H1 (cell line): ENCODE measurements at regions not wholly inside any gene's neighbourhood (a gene's known extent, or its start where the extent isn't known, plus 50 kb on each side); places are given as distances from the start of the nearest gene placed in this dataset.

ENCODE experiments used
- EGR1 ChIP-seq: IDR thresholded peaks from 2 replicates; pipeline ENCODE4 v1.6.1; 2011; ENCODE audit warnings: low read depth, low read length, borderline replicate concordance
- EZH2 ChIP-seq: fragments of 200-600 bp; sonication (generic); IDR thresholded peaks from 2 replicates; pipeline ENCODE4 v1.7.1; 2012; ENCODE audit warnings: low read depth, mild to moderate bottlenecking, moderate library complexity, low read length, inconsistent platforms; ENCODE audit not compliant: severe bottlenecking
- POLR2A ChIP-seq, 2 experiments: IDR thresholded peaks; 1 replicate in 1 of 2; 2 replicates in 1 of 2; pipeline ENCODE4 v1.6.1; 2011; ENCODE audit warnings: low read depth in 2 of 2, low read length in 2 of 2, mild to moderate bottlenecking in 2 of 2; ENCODE audit errors: control extremely low read depth in 1 of 2
- POLR2AphosphoS5 ChIP-seq: IDR thresholded peaks from 2 replicates; pipeline ENCODE4 v1.6.1; 2011; ENCODE audit warnings: low read depth, low read length
- POU5F1 ChIP-seq: IDR thresholded peaks from 2 replicates; pipeline ENCODE4 v1.6.1; 2011; ENCODE audit warnings: low read depth, mild to moderate bottlenecking, low read length, moderate library complexity
- RAD21 ChIP-seq, 2 experiments: IDR thresholded peaks in 1 of 2; conservative IDR thresholded peaks in 1 of 2; 2 replicates each; pipeline ENCODE4 v1.6.1; 2011; ENCODE audit warnings: low read depth in 2 of 2, low read length in 2 of 2, improper control_type of control experiment in 1 of 2, inconsistent platforms in 1 of 2, mild to moderate bottlenecking in 1 of 2, moderate library complexity in 1 of 2
- RFX5 ChIP-seq: IDR thresholded peaks from 2 replicates; pipeline ENCODE4 v1.6.1; 2011; ENCODE audit warnings: low read depth, low read length, improper control_type of control experiment, borderline replicate concordance
- SUZ12 ChIP-seq: fragments of 200-600 bp; sonication (generic); IDR thresholded peaks from 2 replicates; pipeline ENCODE4 v1.6.1; 2012; ENCODE audit warnings: mild to moderate bottlenecking, inconsistent platforms, low read length, moderate library complexity, mixed read lengths
- TCF12 ChIP-seq: IDR thresholded peaks from 2 replicates; pipeline ENCODE4 v1.6.1; 2011; ENCODE audit warnings: low read depth, mild to moderate bottlenecking, low read length
- YY1 ChIP-seq: IDR thresholded peaks from 2 replicates; pipeline ENCODE4 v1.6.1; 2011; ENCODE audit warnings: low read depth, mild to moderate bottlenecking, low read length
- TF ChIP-seq, protein P1 (sequence below), 3 experiments: IDR thresholded peaks; 1 replicate in 2 of 3; 2 replicates in 1 of 3; pipeline versions ENCODE4 v1.5.1 to v1.6.1; 2011; ENCODE audit warnings: low read length in 3 of 3, mild to moderate bottlenecking in 3 of 3, inconsistent platforms in 2 of 3, low read depth in 1 of 3, moderate library complexity in 1 of 3; ENCODE audit not compliant: insufficient read depth in 1 of 3; ENCODE audit errors: control extremely low read depth in 1 of 3
- TF ChIP-seq, protein P2 (sequence below): IDR thresholded peaks from 2 replicates; pipeline ENCODE4 v1.6.1; 2012; ENCODE audit warnings: inconsistent platforms

DNA sequence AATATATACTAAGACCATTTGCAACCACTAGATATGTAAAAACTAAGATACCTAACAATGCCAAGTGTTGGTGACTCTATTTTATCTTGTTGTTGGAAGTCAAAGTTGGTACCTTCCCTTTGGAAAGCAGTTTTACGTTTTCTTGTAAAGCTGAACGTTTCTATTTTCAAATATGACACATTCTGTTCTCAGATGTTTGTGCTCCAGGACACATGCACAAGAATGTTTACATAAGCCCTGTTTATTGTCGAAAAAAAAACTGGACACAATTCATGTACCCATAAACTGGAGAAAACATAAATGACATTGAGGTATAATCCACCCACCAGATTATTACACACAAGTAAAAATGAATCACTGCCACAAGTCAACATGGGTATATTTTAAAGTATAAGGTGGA is 967.4 kb downstream of the BCL11B start:
- TF ChIP-seq EZH2 (no peak), RAD21 (IDR thresholded peaks at IDR 0.05 in 1 of 2, conservative IDR thresholded peaks at IDR 0.05 in 1 of 2; ENCODE audit: low read depth in 2 of 2, low read length in 2 of 2) (no peak), POLR2AphosphoS5 (no peak), POLR2A (IDR thresholded peaks at IDR 0.05; ENCODE audit: control extremely low read depth in 1 of 2, low read depth in 2 of 2, low read length in 2 of 2) (no peak), SUZ12 (no peak), TCF12 (no peak), RFX5 (no peak), POU5F1 (no peak), EGR1 (no peak), YY1 (no peak)
- TF ChIP-seq, protein P1, sequence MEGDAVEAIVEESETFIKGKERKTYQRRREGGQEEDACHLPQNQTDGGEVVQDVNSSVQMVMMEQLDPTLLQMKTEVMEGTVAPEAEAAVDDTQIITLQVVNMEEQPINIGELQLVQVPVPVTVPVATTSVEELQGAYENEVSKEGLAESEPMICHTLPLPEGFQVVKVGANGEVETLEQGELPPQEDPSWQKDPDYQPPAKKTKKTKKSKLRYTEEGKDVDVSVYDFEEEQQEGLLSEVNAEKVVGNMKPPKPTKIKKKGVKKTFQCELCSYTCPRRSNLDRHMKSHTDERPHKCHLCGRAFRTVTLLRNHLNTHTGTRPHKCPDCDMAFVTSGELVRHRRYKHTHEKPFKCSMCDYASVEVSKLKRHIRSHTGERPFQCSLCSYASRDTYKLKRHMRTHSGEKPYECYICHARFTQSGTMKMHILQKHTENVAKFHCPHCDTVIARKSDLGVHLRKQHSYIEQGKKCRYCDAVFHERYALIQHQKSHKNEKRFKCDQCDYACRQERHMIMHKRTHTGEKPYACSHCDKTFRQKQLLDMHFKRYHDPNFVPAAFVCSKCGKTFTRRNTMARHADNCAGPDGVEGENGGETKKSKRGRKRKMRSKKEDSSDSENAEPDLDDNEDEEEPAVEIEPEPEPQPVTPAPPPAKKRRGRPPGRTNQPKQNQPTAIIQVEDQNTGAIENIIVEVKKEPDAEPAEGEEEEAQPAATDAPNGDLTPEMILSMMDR (IDR thresholded peaks at IDR 0.05; ENCODE audit: control extremely low read depth in 1 of 3, insufficient read depth in 1 of 3, low read depth in 1 of 3, low read length in 3 of 3), result no peak
- TF ChIP-seq, protein P2, sequence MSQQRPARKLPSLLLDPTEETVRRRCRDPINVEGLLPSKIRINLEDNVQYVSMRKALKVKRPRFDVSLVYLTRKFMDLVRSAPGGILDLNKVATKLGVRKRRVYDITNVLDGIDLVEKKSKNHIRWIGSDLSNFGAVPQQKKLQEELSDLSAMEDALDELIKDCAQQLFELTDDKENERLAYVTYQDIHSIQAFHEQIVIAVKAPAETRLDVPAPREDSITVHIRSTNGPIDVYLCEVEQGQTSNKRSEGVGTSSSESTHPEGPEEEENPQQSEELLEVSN, result no peak
